Thoracic aorta (tissue), 2 donors: ENCODE measurements at regions not wholly inside any gene's neighbourhood (a gene's known extent, or its start where the extent isn't known, plus 50 kb on each side); places are given as distances from the start of the nearest gene placed in this dataset.

Experiments
- ATAC-seq: fragments of 150-250 bp; one replicate; pipeline ENCODE4 v1.8.0; 2017; ENCODE audit warnings: low read depth; ENCODE audit not compliant: insufficient number of reproducible peaks, low FRiP score
- DNase-seq: peaks from one replicate; pipeline ENCODE4 v3.0.0-alpha.2; 2020; ENCODE audit warnings: low spot score
- H3K27ac ChIP-seq, 2 donors: fragments of 200-600 bp; sonication (generic); 1 replicate in 1 of 2; 2 replicates in 1 of 2; pipeline ENCODE4 v1.5.1; 2016; ENCODE audit warnings: mild to moderate bottlenecking in 2 of 2, moderate library complexity in 2 of 2
- H3K27me3 ChIP-seq: fragments of 200-600 bp; sonication (generic); replicated peaks from 2 replicates; pipeline ENCODE4 v1.6.0; 2016; ENCODE audit warnings: mild to moderate bottlenecking; ENCODE audit not compliant: insufficient read depth
- H3K36me3 ChIP-seq: fragments of 200-600 bp; sonication (generic); one replicate; pipeline ENCODE4 v1.5.1; 2016
- H3K4me1 ChIP-seq, 2 donors: fragments of 200-600 bp; sonication (generic); 1 replicate in 1 of 2; 2 replicates in 1 of 2; pipeline versions ENCODE4 v1.5.1 to v1.6.0; 2016; ENCODE audit warnings: low read depth in 2 of 2, mild to moderate bottlenecking in 1 of 2; ENCODE audit not compliant: control insufficient read depth in 1 of 2
- H3K4me3 ChIP-seq: fragments of 200-600 bp; sonication (generic); 2 replicates; pipeline ENCODE4 v1.5.1; 2016; ENCODE audit warnings: mild to moderate bottlenecking
- H3K9me3 ChIP-seq: fragments of 200-600 bp; sonication (generic); 2 replicates; pipeline ENCODE4 v1.5.1; 2016
- TF ChIP-seq, protein P1 (sequence below): fragments of 200-600 bp; sonication (generic); IDR thresholded peaks from one replicate; pipeline ENCODE4 v1.5.1; 2019; ENCODE audit warnings: antibody characterized with exemption

DNA sequence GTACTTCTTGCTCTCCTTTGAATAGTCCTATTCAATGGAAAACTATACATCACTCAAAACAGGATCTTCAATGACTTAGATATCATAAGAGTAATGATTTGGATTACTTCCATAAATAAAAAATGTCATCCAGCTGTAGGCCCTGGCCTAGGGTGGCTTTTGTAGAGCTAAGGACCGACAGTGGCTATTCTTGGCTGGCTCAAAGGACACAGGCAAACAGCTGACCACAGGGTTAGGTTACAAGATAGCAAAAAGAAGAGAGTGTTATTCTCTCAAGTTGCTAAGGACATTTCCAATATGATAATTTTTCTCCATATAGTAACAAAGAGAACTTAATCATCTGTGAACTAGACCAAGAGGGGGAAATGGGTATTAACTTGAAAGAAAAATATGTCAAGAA lies 495.1 kb downstream of the PLPP3 start:
- no peaks in the 10 kb centered on the region for H3K4me1 ChIP-seq
- no peaks in the 10 kb centered on the region for H3K36me3 ChIP-seq
- TF ChIP-seq, protein P1, sequence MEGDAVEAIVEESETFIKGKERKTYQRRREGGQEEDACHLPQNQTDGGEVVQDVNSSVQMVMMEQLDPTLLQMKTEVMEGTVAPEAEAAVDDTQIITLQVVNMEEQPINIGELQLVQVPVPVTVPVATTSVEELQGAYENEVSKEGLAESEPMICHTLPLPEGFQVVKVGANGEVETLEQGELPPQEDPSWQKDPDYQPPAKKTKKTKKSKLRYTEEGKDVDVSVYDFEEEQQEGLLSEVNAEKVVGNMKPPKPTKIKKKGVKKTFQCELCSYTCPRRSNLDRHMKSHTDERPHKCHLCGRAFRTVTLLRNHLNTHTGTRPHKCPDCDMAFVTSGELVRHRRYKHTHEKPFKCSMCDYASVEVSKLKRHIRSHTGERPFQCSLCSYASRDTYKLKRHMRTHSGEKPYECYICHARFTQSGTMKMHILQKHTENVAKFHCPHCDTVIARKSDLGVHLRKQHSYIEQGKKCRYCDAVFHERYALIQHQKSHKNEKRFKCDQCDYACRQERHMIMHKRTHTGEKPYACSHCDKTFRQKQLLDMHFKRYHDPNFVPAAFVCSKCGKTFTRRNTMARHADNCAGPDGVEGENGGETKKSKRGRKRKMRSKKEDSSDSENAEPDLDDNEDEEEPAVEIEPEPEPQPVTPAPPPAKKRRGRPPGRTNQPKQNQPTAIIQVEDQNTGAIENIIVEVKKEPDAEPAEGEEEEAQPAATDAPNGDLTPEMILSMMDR: no peak
- no peak overlapping the region for H3K4me3 ChIP-seq
- H3K9me3 ChIP-seq: no peaks in the 10 kb centered on the region
- no peak for DNase-seq
- no peak for ATAC-seq
- no peak overlapping the region for H3K27ac ChIP-seq
- no peaks in the 10 kb centered on the region for H3K27me3 ChIP-seq

DNA sequence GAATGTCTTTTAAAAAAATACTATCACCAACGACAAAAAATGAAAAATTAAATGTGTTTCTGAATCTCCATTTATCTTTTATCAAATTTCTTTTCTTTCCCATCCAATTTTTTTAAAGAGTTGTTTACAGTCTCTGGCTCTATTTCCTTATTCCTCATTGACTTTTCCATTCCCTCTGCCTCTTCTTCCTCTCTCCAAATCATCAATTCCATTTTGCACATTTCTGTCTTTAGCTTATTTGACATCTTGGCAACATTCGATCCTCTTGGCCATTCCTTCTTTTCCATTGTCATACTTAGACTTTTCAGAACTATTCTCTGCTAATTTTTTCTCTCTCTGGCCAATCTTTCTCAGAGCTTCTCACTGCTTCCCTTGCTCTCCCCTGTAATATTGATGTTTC lies 497.6 kb downstream of the PLPP3 start:
- H3K4me3 ChIP-seq: no peak overlapping the region
- H3K27ac ChIP-seq: no peak overlapping the region
- H3K27me3 ChIP-seq: no peaks in the 10 kb centered on the region
- no peak for DNase-seq
- peaks cover 0 to 6% of the 10 kb centered on the region in 2 donors for H3K4me1 ChIP-seq
- TF ChIP-seq, protein P1: no peak
- H3K36me3 ChIP-seq: no peaks in the 10 kb centered on the region
- no peak for ATAC-seq
- no peaks in the 10 kb centered on the region for H3K9me3 ChIP-seq

DNA sequence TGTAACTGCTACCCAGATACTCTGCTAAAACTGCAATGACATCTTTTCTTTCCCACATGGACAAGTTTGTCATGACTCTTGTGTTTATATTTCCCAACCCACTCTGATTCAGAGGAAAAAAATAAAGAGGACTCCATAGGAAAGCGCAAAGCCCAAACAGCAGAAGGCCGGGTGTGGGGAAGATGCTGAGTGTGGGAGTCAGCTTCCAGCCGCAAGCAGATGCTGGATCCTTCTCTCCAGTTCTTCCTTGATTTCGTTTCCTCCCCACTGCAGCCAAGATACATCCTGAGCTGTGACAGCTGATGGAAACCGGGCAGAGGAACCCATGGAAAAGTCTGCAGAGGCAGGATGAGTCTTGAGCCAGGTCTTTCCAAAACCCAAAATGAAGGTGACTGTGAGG lies 498.2 kb downstream of the PLPP3 start:
- no peaks in the 10 kb centered on the region for H3K9me3 ChIP-seq
- ATAC-seq (no peak), DNase-seq (no peak)
- H3K27ac ChIP-seq: no peak overlapping the region
- peaks cover 0 to 6% of the 10 kb centered on the region in 2 donors for H3K4me1 ChIP-seq
- TF ChIP-seq, protein P1: no peak
- H3K36me3 ChIP-seq: no peaks in the 10 kb centered on the region
- no peaks in the 10 kb centered on the region for H3K27me3 ChIP-seq
- no peak overlapping the region for H3K4me3 ChIP-seq

DNA sequence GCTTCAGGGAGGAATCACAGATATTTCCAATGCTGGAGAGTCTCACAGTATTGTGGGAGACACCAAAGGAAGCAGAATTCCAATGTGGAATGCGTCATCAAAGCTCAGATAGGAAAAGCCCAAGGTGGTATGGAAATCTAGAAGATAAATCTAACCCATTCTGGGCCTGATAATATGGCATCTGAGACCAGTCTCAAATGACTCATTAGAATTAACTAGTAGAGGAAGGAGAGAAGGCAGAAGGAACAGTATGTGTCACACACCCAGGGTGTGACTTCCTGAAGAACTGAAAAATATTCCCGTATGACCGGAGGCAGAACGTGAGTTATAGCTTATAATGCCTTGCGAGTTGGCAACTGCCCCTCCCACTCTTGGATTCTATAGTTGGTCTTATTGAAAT lies 499.2 kb downstream of the PLPP3 start:
- DNase-seq (no peak), ATAC-seq (no peak)
- Histone ChIP-seq H3K36me3 (no peaks in the 10 kb centered on the region), H3K9me3 (no peaks in the 10 kb centered on the region), H3K27ac (no peak overlapping the region), H3K4me3 (no peak overlapping the region), H3K4me1 (peaks cover 0 to 6% of the 10 kb centered on the region in 2 donors), H3K27me3 (no peaks in the 10 kb centered on the region)
- TF ChIP-seq, protein P1: no peak

DNA sequence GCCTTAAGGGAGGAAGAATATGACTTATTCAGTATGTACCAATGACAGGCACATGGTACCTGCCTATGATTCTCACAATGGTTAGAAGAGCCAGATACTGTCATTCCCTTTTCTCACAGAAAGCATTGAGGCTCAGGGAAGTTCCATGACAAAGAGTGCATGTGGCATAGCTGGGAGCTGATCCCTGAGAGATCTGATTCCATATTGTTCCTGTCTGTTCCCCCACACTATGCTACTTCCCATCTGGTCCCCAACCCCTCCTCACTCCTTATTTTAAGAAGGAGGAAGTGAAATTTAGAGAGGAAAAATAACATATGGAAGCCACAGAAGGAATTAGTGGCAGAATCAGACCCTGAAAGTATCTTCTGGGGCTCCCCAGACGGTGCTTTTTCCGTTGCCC lies 500.0 kb downstream of the PLPP3 start:
- DNase-seq (no peak), ATAC-seq (no peak)
- TF ChIP-seq, protein P1: no peak
- no peaks in the 10 kb centered on the region for H3K27me3 ChIP-seq
- H3K36me3 ChIP-seq: no peaks in the 10 kb centered on the region
- H3K27ac ChIP-seq: no peak overlapping the region
- H3K4me3 ChIP-seq: no peak overlapping the region
- peaks cover 2 to 11% of the 10 kb centered on the region in 2 donors for H3K4me1 ChIP-seq
- no peaks in the 10 kb centered on the region for H3K9me3 ChIP-seq
